Nephron progenitor cell (in vitro differentiated cells): ENCODE measurements at regions not wholly inside any gene's neighbourhood (a gene's known extent, or its start where the extent isn't known, plus 50 kb on each side); places are given as distances from the start of the nearest gene placed in this dataset.

Experiments used
- DNase-seq: peaks from one replicate; pipeline ENCODE4 v3.0.0; 2021
- H3K27ac Mint-ChIP-seq: 2 replicates; pipeline ENCODE4 v1.8.0; 2021; ENCODE audit warnings: mild to moderate bottlenecking, moderate library complexity, mixed read lengths
- H3K27me3 Mint-ChIP-seq: 2 replicates; pipeline ENCODE4 v1.8.0; 2021; ENCODE audit warnings: mild to moderate bottlenecking, low read depth, mixed read lengths; ENCODE audit not compliant: poor library complexity
- H3K36me3 Mint-ChIP-seq: 2 replicates; pipeline ENCODE4 v1.8.0; 2021; ENCODE audit warnings: low read depth, mixed read lengths
- H3K4me1 Mint-ChIP-seq: 2 replicates; pipeline ENCODE4 v1.8.0; 2021; ENCODE audit warnings: mixed read lengths
- H3K4me3 Mint-ChIP-seq: 2 replicates; pipeline ENCODE4 v1.8.0; 2021; ENCODE audit warnings: mild to moderate bottlenecking, moderate library complexity, mixed read lengths
- H3K9me3 Mint-ChIP-seq: 2 replicates; pipeline ENCODE4 v1.8.0; 2021; ENCODE audit warnings: mild to moderate bottlenecking, moderate library complexity, mixed read lengths
- CTCF ChIP-seq: fragments of 200-600 bp; sonication (generic); IDR thresholded peaks from 2 replicates; pipeline ENCODE4 v1.5.0; 2021; ENCODE audit warnings: antibody characterized with exemption

GRCh38 chr3:83393276-83393675 lies 1565.5 kb upstream of the CADM2 start:
- Mint-ChIP-seq H3K36me3 (no peaks in the 10 kb centered on the region), H3K9me3 (no peaks in the 10 kb centered on the region), H3K27ac (no peak overlapping the region), H3K4me1 (no peaks in the 10 kb centered on the region), H3K27me3 (peaks cover 2% of the 10 kb centered on the region), H3K4me3 (no peak overlapping the region)
- DNase-seq: no peak
- no peak for TF ChIP-seq CTCF

- no peak for DNase-seq
- Mint-ChIP-seq H3K36me3 (no peaks in the 10 kb centered on the region), H3K9me3 (no peaks in the 10 kb centered on the region), H3K4me3 (no peak overlapping the region), H3K27me3 (peaks cover 7% of the 10 kb centered on the region), H3K4me1 (no peaks in the 10 kb centered on the region), H3K27ac (no peak overlapping the region)
- no peak for TF ChIP-seq CTCF
Measured at GRCh38 chr3:83403927-83404326, 1554.9 kb upstream of the CADM2 start.

- Mint-ChIP-seq H3K27me3 (no peaks in the 10 kb centered on the region), H3K36me3 (no peaks in the 10 kb centered on the region), H3K4me1 (no peaks in the 10 kb centered on the region), H3K4me3 (no peak overlapping the region), H3K27ac (no peak overlapping the region), H3K9me3 (no peaks in the 10 kb centered on the region)
- no peak for DNase-seq
- TF ChIP-seq CTCF: no peak
Measured at GRCh38 chr3:83426300-83426699, 1532.5 kb upstream of the CADM2 start.

- no peak overlapping the region for H3K4me3 Mint-ChIP-seq
- no peaks in the 10 kb centered on the region for H3K9me3 Mint-ChIP-seq
- peaks cover 24% of the 10 kb centered on the region for H3K4me1 Mint-ChIP-seq
- DNase-seq: peak; percentile 42
- peak overlapping the region; percentile 87 for H3K27ac Mint-ChIP-seq
- no peaks in the 10 kb centered on the region for H3K36me3 Mint-ChIP-seq
- H3K27me3 Mint-ChIP-seq: no peaks in the 10 kb centered on the region
- TF ChIP-seq CTCF: no peak
Measured at GRCh38 chr3:83434880-83435587, 1523.8 kb upstream of the CADM2 start.

- Mint-ChIP-seq H3K9me3 (no peaks in the 10 kb centered on the region), H3K27me3 (no peaks in the 10 kb centered on the region), H3K27ac (no peak overlapping the region), H3K4me1 (peaks cover 24% of the 10 kb centered on the region), H3K4me3 (no peak overlapping the region), H3K36me3 (no peaks in the 10 kb centered on the region)
- no peak for TF ChIP-seq CTCF
- DNase-seq: no peak
Measured at GRCh38 chr3:83438188-83438587, 1520.6 kb upstream of the CADM2 start.

- Mint-ChIP-seq H3K4me1 (no peaks in the 10 kb centered on the region), H3K27me3 (peaks cover 4% of the 10 kb centered on the region), H3K9me3 (no peaks in the 10 kb centered on the region), H3K27ac (no peak overlapping the region), H3K4me3 (no peak overlapping the region), H3K36me3 (no peaks in the 10 kb centered on the region)
- DNase-seq: no peak
- no peak for TF ChIP-seq CTCF
Measured at GRCh38 chr3:83453056-83453455, 1505.7 kb upstream of the CADM2 start.
